ENCODE measurements at regions not wholly inside any gene's neighbourhood (a gene's known extent, or its start where the extent isn't known, plus 50 kb on each side); places are given as distances from the start of the nearest gene placed in this dataset.

- no peak for TF ChIP-seq CTCF (IDR thresholded peaks at IDR 0.05)
- no peak for TF ChIP-seq POLR2AphosphoS5 (IDR thresholded peaks at IDR 0.05)
- TF ChIP-seq EP300 (IDR thresholded peaks at IDR 0.05): no peak
Measured at GRCh38 chr16:80287674-80288073, 253.1 kb upstream of the DYNLRB2 start.
